OCI-LY7 (cell line): ENCODE measurements at regions not wholly inside any gene's neighbourhood (a gene's known extent, or its start where the extent isn't known, plus 50 kb on each side); places are given as distances from the start of the nearest gene placed in this dataset.

Experiments
- BruUV-seq: library from RNA; stranded (reverse); fragments of 400-500 nt; replicated peaks from 2 replicates; lab custom pipeline; 2021; lab: Mats Ljungman, UMichigan
- CTCF ChIA-PET: fragments of 300-600 bp; sonication (Branson Sonifier 250); formaldehyde crosslinking; loops from one replicate; lab custom pipeline; 2022; ENCODE audit warnings: antibody characterized with exemption; ENCODE audit not compliant: unreplicated experiment; lab: Charles Lee
- POLR2A ChIA-PET: fragments of 300-600 bp; sonication (Branson Sonifier 250); formaldehyde crosslinking; loops from one replicate; lab custom pipeline; 2022; ENCODE audit warnings: antibody characterized with exemption; lab: Charles Lee
- DNase-seq: peaks from one replicate; pipeline ENCODE4 v3.0.0-alpha.2; 2015; ENCODE audit warnings: low spot score
- H2AFZ ChIP-seq: fragments of 200-600 bp; sonication (generic), shearing (Covaris generic); 2 replicates; pipeline ENCODE4 v1.6.1; 2014; ENCODE audit warnings: mild to moderate bottlenecking, antibody characterized with exemption, low read length, moderate library complexity
- H3K27ac ChIP-seq: fragments of 200-600 bp; sonication (generic); 2 replicates; pipeline ENCODE4 v1.5.1; 2014; ENCODE audit warnings: mixed run types, low read depth, mild to moderate bottlenecking, moderate library complexity, low read length, inconsistent platforms; ENCODE audit not compliant: poor library complexity, severe bottlenecking
- H3K36me3 ChIP-seq: fragments of 200-600 bp; sonication (generic); 2 replicates; pipeline ENCODE4 v1.6.1; 2014; ENCODE audit warnings: mild to moderate bottlenecking, antibody characterized with exemption, low read length, moderate library complexity, mixed read lengths; ENCODE audit not compliant: insufficient read depth
- H3K4me1 ChIP-seq: fragments of 200-600 bp; sonication (generic); 2 replicates; pipeline ENCODE4 v1.5.1; 2014; ENCODE audit warnings: mild to moderate bottlenecking, low read length; ENCODE audit not compliant: insufficient read depth, poor library complexity, severe bottlenecking
- H3K4me2 ChIP-seq: fragments of 200-600 bp; sonication (generic); 2 replicates; pipeline ENCODE4 v1.6.1; 2014; ENCODE audit warnings: mild to moderate bottlenecking, low read length
- H3K4me3 ChIP-seq: fragments of 200-600 bp; sonication (generic); 2 replicates; pipeline ENCODE4 v1.5.1; 2014; ENCODE audit warnings: mild to moderate bottlenecking, low read depth, low read length; ENCODE audit not compliant: poor library complexity, severe bottlenecking
- H3K79me2 ChIP-seq: fragments of 200-600 bp; sonication (generic); 2 replicates; pipeline ENCODE4 v1.6.1; 2016; ENCODE audit warnings: low read depth, mild to moderate bottlenecking, low read length, moderate library complexity, mixed read lengths; ENCODE audit not compliant: insufficient read depth
- H3K9me2 ChIP-seq: fragments of 200-600 bp; sonication (generic); 2 replicates; pipeline ENCODE4 v1.6.1; 2016; ENCODE audit warnings: mild to moderate bottlenecking, low read length, mixed read lengths; ENCODE audit not compliant: insufficient read depth
- H3K9me3 ChIP-seq: fragments of 200-600 bp; sonication (generic); 2 replicates; pipeline ENCODE4 v1.6.1; 2014; ENCODE audit warnings: mild to moderate bottlenecking, mixed run types, low read length, mixed read lengths
- H4K20me1 ChIP-seq: fragments of 200-600 bp; sonication (generic); 2 replicates; pipeline ENCODE4 v1.6.1; 2014; ENCODE audit warnings: mild to moderate bottlenecking, antibody characterized with exemption, low read length, moderate library complexity, mixed read lengths; ENCODE audit not compliant: insufficient read depth
- CTCF ChIP-seq: fragments of 200-600 bp; sonication (generic); conservative IDR thresholded peaks from 2 replicates; pipeline ENCODE4 v1.5.1; 2014; ENCODE audit warnings: mild to moderate bottlenecking, antibody characterized with exemption, low read length, moderate library complexity, mixed read lengths
- EZH2phosphoT487 ChIP-seq: fragments of 200-600 bp; sonication (generic); IDR thresholded peaks from 2 replicates; pipeline ENCODE4 v1.6.1; 2018; ENCODE audit warnings: low read depth, borderline replicate concordance, mild to moderate bottlenecking, mixed run types, antibody characterized with exemption, low read length, moderate library complexity, mixed read lengths
- intact Hi-C: fragments of 100-400 bp; cut with micrococcal nuclease; formaldehyde crosslinking; loops from one replicate; pipeline ENCODE4 v1.10.0; 2022; ENCODE audit not compliant: unreplicated experiment

- Histone ChIP-seq H3K4me2 (no peak overlapping the region), H2AFZ (no peak overlapping the region), H3K9me3 (no peaks in the 10 kb centered on the region), H3K36me3 (no peaks in the 10 kb centered on the region), H4K20me1 (no peaks in the 10 kb centered on the region), H3K4me3 (no peak overlapping the region), H3K27ac (no peak overlapping the region), H3K79me2 (no peaks in the 10 kb centered on the region), H3K4me1 (no peaks in the 10 kb centered on the region), H3K9me2 (no peaks in the 10 kb centered on the region)
- intact Hi-C loops, result no loop called here
- DNase-seq, result no peak
- TF ChIP-seq CTCF (no peak), EZH2phosphoT487 (no peak)
- ChIA-PET CTCF (no interaction called here), POLR2A (no interaction called here)
- BruUV-seq, result no TSS peak
Measured at GRCh38 chrX:122555925-122556324, 628.2 kb upstream of the GRIA3 start.

- TF ChIP-seq CTCF (no peak), EZH2phosphoT487 (no peak)
- H3K9me3 ChIP-seq, result no peaks in the 10 kb centered on the region
Measured at GRCh38 chrX:122565952-122566351, 618.1 kb upstream of the GRIA3 start.

GRCh38 chrX:122566401-122566800 lies 617.7 kb upstream of the GRIA3 start:
- no peak for DNase-seq
- H3K79me2 ChIP-seq, result no peaks in the 10 kb centered on the region
- no peaks in the 10 kb centered on the region for H3K36me3 ChIP-seq
- no peak for TF ChIP-seq CTCF
- CTCF ChIA-PET, result no interaction called here
- H2AFZ ChIP-seq, result no peak overlapping the region
- no TSS peak for BruUV-seq
- H3K9me3 ChIP-seq, result no peaks in the 10 kb centered on the region
- H3K9me2 ChIP-seq, result no peaks in the 10 kb centered on the region
- H3K27ac ChIP-seq, result no peak overlapping the region
- H3K4me3 ChIP-seq, result no peak overlapping the region
- H3K4me1 ChIP-seq, result no peaks in the 10 kb centered on the region
- H3K4me2 ChIP-seq, result no peak overlapping the region
- H4K20me1 ChIP-seq, result no peaks in the 10 kb centered on the region
- intact Hi-C loops, result no loop called here
- POLR2A ChIA-PET, result no interaction called here

More at GRCh38 chrX:122565952-122566351, 618.1 kb upstream of the GRIA3 start:
- intact Hi-C loops, result no loop called here
- H3K36me3 ChIP-seq, result no peaks in the 10 kb centered on the region
- no peak for DNase-seq
- H2AFZ ChIP-seq, result no peak overlapping the region
- ChIA-PET POLR2A (no interaction called here), CTCF (no interaction called here)
- H3K4me3 ChIP-seq, result no peak overlapping the region
- H3K4me2 ChIP-seq, result no peak overlapping the region
- H4K20me1 ChIP-seq, result no peaks in the 10 kb centered on the region
- no TSS peak for BruUV-seq
- H3K9me2 ChIP-seq, result no peaks in the 10 kb centered on the region
- no peaks in the 10 kb centered on the region for H3K4me1 ChIP-seq
- H3K79me2 ChIP-seq, result no peaks in the 10 kb centered on the region
- no peak overlapping the region for H3K27ac ChIP-seq
